HL-60/S4 treated with phorbol 12-myristate 13-acetate at 8.2 ng/mL for 4 days and 3 days (cell line): ENCODE measurements at regions not wholly inside any gene's neighbourhood (a gene's known extent, or its start where the extent isn't known, plus 50 kb on each side); places are given as distances from the start of the nearest gene placed in this dataset.

Source experiments
- in situ Hi-C: fragments of 300-500 bp; cut with MboI; formaldehyde crosslinking; loops from 2 replicates; pipeline ENCODE4 v1.15.0; 2022; ENCODE audit warnings: low sequenced_read_pairs

GRCh38 chr13:29674532-29674931, 79.0 kb upstream of the SLC7A1 start:
- in situ Hi-C loops, result no loop called here

GRCh38 chr13:29664591-29664990, 69.1 kb upstream of the SLC7A1 start:
- in situ Hi-C loops, result no loop called here

- in situ Hi-C loops, result no loop called here
These were observed 59.5 kb upstream of the SLC7A1 start for GRCh38 chr13:29654843-29655547.

GRCh38 chr13:29654384-29654783, 58.9 kb upstream of the SLC7A1 start:
- in situ Hi-C loops, result no loop called here

GRCh38 chr13:29648760-29649159, 53.3 kb upstream of the SLC7A1 start:
- in situ Hi-C loops, result no loop called here
